ENCODE measurements at regions not wholly inside any gene's neighbourhood (a gene's known extent, or its start where the extent isn't known, plus 50 kb on each side); places are given as distances from the start of the nearest gene placed in this dataset.
"Not testable (repeated sequence)": the region's sequence is repeated elsewhere in the genome, so short reads cannot be mapped to it uniquely, and the experiment has no call there.

DNA sequence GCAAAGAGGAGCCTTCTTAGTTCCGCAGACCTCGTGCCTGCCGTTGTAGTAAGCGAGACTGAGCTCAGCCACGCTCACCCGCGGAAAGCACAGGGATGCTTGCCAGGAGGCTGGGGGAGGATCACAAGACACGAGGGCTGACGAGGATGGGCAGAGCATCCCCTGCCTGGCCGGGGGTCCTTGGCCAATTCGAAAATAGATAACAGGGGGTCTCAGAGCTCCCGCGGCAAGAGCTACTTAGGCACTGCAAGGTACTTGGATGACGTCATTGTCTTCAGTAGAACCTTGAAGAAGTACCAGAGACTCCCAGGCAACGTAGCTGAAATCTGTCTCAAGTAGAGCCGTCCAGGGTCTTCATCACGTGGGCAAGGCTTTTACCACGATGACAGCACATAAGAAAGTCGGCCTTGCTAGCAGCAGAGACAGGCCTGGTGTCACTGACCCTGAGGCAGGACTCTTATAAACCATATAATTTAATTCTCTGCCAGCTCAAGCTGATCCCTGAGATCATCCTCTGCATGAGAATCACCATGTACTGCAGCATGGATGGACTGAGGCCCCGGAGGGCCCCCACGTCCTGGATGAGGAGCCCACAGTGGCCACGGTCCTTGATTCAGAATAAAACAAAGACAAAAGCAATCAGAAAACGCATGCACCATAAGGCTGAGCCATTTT is 81.9 kb downstream of the TMEM18 start:
- no peak for DNase-seq (ENCODE audit: low read depth in 2 of 2)

DNA sequence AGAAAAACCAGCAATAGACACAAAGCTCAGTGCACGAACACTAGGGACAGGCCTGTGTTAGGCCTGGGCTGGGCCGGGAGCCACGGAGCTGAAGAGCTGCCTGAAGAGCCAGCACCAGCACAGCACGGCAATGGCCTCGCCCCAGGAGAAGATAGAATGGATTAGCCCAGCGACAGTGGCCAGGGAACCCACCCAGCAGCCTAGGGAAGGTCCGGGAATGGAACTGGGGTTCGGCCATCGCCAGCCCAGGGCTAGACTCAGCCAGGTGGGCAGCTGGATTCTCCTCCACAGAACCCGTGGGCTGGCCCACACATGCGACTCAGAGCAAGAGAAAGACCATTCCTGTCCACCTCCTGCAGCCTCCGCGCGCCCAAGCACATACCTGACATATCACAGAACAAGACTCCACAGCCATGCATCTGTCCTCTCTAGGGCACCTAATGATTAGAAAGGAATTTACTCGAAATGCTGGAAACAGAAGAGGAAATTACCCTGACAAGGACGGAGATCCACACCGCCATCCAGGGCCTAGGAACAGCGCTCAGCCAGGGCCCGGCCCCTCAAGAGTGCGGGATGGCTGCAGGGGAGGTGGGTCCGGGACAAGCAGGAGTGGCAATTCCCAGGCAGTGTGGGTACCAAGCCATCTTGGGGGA is 82.8 kb downstream of the TMEM18 start:
- DNase-seq (ENCODE audit: low read depth in 2 of 2) = no peak

DNA sequence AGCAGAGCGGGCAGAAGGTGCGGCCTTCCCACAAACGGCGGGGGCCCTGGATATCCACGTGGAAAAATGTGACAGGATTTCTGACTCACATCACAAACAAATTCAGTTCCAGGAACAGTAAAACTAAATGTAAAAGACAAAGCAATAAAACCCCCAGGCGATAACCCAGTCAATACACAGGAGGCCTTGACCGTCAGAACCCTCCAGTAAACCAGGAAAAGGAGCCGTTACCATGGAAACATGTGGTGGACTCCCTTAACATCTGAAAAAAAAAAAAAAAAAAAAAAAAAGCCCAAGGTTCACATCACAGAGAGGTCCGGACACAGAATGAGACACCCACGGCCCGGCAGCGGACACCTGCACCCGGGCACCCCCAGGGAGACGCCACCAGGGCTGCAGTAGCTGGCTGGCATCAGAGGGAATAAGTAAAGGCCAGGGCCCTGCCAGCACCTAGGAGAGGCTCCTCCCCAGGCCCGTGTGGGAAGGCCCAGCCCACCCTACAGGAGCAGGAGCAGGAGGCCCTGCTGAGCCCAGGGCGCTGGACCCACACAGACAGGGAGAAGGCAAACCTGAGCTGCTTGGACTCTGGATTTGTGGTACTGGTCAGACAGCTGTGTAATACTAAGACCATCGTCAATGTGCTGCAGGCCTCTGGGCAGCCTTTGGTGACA is 83.7 kb downstream of the TMEM18 start:
- no peak for DNase-seq (ENCODE audit: low read depth in 2 of 2)

DNA sequence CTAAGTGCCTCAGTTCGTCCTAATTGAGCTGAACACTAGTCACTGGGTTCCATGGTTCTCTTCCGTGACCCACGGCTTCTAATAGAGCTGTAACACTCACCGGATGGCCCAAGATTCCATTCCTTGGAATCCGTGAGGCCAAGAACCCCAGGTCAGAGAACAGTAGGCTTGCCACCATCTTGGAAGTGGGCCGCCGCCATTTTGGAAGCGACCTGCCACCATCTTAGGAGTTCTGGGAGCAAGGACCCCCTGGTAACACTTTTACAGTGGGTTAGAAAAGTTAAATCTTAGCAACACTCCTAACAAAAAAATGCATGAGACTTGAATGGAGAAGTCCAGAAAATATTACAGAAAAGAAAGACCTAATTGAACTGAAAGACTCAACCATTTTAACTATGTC is 84.5 kb downstream of the TMEM18 start:
- no peak for DNase-seq (ENCODE audit: low read depth in 2 of 2)

DNA sequence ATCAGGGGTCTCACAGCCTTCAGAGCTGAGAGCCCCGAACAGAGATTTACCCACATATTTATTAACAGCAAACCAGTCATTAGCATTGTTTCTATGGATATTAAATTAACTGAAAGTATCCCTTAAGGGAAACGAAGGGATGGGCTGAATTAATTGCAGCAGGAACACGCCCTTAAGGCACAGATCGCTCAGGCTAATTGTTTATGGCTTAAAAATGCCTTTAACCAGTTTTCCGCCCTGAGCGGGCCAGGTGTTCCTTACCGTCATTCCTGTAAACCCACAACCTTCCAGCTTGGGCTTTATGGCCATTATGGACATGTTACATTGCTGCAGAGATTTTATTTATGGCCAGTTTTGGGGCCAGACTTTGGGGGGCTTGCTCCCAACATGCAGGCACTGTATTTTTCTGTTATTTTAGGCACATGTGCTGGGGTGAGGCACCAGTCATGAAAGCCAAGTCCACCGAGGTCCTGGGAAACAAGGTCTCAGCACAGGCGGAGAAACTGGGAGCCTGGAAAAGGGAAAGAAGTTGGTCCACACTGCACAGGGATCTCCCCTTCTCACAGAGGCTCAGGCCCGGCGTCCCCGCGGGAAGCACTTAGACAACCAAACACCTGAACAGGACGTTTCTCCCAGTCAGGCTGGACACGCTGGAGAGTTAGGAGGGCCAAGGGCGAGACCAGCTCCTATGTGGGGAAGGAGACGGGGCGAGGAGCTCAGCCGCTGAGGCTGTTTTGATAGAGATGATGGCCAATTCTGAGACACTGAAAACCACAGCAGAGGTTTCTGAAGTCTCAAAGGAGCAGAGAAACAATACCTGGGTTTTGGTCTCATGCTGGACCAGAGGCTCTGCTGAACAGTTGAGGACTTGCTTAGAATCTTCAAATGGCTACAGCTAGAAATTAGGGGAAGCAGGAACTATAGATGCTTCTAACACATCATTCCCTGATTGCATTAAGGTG is 86.7 kb downstream of the TMEM18 start:
- DNase-seq (ENCODE audit: low read depth in 2 of 2) = no peak

DNA sequence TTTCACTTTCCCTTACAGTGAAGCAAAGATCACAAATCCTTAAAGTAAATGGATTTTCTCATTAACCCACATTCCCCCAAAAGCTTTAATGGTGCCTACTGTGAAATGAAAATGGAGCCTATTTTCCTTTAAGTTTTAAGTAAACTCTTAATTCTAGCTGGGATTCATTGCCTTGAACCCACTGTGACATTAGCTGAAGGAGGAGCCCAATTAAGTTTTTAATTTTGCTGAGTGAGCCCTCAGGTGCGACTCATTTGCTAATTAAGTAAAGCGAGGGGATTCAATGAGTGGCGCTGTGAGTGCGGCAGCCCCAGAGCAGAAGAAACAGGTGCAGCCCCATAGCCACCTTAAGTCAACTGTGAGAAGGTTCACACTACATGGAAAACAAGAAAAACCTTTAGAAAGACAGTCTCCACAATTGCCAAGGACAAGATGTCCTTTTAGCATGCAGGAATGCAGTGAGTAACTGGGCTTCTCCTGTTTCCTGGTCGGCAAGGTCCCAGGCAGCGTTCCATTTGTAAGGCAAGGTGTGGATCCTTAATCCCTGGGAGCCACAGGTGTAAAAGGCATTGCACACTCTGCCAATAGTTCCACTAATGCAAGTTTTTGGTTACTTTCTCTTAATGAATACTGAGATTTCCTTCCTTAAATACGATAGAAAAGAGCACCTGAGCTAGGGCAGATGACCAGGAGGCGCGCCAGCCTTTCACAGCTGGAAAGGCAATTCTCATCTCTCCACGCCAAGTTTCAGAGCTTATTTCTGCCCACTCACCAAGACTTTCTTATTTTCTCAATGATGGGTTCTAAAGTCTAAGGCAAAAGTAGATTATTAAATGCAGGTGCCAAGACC is 87.7 kb downstream of the TMEM18 start:
- no peak for DNase-seq (ENCODE audit: low read depth in 2 of 2)

DNA sequence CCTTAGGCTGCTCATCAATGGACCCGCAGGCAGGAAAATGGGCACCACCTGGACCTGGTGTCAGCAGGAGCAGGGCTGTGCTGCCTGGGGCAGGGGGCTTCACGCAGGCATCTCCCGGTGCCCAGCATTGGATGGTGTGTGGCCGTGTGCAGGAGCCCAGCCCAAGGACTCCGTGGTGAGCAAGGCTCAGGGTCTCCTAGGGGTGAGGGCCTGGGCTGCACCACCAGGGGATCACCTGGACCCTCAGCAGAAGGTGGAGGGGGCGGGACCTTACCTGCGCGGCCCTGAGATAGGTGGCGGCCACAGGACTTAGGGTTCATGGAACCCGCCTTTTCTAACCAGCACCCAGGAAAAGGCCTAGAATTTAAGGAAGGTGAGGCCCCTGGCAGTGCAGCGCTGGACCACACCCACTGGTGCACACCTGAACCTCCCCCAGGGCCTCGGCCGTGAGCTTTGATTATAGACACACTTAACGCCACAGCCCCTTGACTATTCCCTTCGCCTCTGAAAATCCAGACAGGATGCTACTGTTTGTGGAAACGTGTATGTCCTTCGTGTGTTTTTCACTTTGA is 89.0 kb downstream of the TMEM18 start:
- no peak for DNase-seq (ENCODE audit: low read depth in 2 of 2)

DNA sequence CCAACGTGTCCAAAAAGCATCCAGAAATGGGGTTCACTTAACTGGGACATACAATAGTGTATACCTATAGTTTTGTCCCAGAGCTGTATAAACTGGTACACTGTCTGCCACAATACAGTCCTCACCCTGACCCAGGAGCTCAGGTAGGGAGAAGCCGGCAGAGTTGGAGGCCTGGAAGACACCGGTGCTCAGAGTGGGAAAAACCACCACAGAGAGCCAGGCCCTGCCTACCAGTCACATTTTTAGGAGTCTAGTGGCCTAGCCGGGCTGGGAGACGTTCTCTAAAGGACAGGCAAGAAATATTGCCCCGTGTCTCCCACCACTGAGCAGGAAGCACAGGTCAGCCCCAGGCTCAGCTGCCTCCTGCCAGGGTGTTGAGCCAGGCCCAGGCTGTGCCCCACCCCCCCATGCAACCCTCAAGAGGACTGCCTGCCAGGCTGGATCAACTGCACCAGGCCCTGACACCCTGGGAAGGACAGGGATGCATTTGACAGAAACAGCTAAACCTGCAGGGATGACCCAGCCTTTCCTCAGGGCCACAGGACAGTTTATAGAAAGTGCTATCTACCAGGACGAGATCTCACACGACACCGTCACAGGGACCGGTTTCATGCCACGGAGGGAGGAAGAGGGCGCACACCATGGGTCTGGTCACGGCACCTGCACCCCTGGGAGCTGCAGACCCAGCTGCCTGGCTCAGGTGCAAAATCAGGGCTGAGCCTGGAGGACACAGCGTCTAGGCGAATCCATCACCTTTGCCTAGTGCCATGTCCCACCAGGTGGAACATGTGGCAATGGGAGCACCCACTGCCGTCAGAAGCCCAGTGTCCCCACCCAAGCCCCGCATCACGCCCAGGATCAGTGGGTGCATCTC is 89.9 kb downstream of the TMEM18 start:
- no peak for DNase-seq (ENCODE audit: low read depth in 2 of 2)

DNA sequence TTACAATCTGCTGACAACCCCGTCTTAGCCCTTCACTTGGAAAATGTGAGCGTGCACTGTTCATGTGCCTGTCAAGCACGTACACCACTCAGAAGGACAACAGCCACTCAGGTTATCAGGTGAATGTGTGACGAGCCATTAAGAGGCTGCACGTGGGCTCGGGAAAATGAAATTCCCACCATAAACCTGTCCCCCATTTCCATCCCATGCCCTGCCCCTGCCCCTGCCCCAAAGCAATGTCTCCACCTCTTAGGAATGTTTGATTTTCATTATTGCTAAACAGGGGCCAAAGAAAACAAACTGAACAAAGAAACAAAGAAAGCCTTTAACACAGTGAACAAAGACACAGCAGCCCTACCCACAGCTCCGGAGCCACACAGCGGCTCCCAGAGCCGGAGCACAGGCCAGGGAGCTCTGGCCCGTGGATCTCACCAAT is 90.5 kb downstream of the TMEM18 start:
- no peak for DNase-seq (ENCODE audit: low read depth in 2 of 2)

DNA sequence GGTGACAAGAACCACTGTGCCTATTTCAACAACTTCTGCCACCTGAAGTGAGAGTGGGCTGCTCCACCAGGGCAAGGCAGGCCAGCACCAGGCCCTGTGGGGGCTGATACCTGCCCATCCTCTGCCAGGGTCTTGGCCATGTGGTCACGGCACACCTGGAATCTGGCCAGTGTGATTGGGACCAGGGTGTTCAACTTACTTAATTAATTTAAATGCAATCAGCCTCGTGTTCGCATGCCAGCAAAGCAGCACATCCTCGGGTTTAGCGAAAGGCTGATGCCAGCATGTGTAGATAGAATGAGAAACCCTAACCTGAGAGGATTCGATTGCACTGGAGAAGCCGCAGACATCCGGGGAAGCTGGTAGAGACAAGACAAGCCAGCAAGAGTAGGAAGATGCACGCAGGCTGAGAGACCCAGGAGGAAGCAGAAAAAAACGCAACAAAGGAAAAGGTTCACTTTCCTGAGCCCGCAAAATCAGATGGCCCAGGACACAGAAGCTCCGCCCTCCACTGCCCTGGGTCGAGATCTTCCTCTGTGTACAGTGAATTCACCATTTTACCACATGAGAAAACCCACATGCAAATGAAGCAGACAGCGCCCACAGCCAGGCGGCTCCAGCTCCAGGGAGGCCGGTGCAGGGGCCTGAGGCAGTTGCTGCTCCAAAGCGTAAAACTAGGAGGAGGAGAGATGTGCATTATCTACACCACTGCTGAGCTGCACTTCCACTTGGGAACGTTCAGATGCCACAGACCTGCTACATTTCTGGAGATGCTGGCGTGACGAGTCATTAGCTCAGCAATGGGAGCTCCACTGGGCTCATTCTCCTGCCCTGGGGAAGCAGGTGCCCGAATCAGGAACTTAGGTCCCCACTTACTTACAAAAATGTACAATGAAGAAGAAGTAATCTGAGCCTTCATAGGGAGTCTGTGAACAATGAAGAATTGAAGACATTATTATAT is 92.1 kb downstream of the TMEM18 start:
- DNase-seq (ENCODE audit: low read depth in 2 of 2) = no peak

DNA sequence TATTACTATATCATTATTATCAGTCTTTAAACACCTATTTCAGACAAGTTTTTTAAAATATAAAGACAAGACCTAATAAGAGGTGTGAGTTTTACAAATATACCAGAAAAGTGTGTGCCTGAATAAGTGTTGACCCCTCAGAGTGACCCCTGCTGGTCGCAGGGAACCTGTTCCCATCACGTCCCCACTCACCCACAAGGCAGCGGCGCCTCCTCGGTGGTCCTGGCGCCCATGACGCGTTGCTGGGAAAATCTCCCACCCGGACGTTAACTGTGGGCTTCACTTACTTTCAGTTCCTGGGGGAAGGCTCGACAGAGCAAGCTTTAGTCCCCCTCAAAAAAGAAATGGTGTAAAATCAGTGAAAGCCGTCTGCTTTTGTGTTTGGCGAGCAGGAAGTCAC is 93.5 kb downstream of the TMEM18 start:
- DNase-seq (ENCODE audit: low read depth in 2 of 2) = no peak

DNA sequence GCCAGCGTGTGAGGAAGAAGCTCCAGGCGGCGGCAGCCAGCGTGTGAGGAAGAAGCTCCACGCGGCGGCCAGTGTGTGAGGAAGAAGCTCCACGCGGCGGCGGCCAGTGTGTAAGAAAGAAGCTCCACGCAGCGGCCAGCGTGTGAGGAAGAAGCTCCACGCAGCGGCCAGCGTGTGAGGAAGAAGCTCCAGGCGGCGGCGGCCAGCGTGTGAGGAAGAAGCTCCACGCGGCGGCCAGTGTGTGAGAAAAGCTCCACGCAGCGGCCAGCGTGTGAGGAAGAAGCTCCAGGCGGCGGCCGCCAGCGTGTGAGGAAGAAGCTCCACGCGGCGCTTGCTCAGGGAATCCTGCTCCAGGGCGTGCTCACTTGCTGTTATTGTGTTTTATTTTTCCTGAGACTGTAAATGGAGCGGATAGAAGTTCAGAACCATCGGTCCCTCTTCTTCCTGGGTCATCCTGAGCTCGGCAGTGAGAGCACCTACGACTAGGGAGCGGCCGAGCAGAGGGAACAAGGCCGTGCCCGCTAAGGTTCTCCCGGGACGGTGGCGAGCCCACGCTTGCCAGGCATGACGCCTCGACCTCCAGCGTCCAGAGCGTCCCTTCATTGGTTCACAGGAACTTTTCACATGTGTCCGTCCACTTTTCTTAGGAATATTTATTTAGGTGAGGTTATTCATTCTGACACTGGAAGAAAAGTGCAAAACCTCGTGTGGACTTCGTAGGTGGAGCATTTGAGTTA is 94.2 kb downstream of the TMEM18 start:
- DNase-seq (ENCODE audit: low read depth in 2 of 2) = no peak

DNA sequence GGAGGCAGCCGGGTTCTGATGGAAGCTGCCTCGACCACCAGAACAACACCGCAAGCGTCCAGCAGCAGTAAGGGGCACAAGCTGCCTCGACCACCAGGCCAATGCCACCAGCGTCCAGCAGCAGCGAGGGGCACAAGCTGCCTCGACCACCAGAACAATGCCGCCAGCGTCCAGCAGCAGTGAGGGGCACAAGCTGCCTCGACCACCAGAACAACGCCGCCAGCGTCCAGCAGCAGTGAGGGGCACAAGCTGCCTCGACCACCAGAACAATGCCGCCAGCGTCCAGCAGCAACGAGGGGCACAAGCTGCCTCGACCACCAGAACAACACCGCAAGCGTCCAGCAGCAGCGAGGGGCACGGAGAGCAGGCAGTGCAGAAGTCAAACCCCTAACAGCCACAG is 94.9 kb downstream of the TMEM18 start:
- DNase-seq (ENCODE audit: low read depth in 2 of 2) = not testable (repeated sequence)

DNA sequence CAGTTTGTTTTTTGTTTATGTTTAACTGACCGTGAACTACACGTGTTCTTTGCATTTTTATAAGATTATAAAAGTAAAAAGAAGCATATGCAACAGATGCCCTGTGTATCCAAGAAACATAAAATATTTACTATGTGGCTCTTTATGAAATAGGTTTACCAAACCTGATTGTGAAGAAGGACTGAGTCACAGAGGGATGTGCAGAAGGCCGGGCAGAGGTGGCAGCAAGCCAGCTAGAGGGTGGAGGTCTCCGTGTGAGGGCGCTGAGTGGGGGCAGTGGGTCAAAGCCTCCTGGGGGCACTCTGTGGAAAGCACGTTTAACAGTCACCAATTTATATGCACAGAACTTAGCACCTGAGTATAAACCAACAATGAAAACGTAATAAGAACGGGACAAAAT is 97.2 kb downstream of the TMEM18 start:
- DNase-seq (ENCODE audit: low read depth in 2 of 2) = no peak

DNA sequence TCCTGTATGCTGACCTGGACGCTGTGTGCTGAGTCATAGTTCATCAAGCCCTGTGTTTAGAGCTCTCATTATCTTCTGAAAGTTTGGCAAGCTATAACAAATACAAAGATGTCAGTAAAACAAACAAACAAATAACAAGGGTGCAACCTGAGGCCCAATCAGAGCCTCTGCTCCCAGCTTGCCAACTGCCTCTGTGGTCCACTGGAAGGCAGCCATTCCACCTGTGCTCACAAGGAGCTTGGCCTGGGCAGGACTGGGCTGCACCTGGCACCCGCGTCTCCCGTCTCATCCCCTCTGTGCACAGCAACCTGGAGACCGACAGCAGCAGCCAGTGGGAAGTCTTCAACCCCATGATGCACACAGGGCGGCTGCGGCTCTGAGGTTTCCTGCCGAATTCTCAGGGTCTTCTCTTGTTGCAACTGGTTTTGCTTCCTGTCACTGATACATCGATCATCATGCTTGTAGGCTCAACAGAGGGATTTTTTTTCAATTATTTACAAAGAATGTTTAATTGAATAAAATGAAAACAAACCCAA is 97.8 kb downstream of the TMEM18 start:
- DNase-seq (ENCODE audit: low read depth in 2 of 2) = no peak

DNA sequence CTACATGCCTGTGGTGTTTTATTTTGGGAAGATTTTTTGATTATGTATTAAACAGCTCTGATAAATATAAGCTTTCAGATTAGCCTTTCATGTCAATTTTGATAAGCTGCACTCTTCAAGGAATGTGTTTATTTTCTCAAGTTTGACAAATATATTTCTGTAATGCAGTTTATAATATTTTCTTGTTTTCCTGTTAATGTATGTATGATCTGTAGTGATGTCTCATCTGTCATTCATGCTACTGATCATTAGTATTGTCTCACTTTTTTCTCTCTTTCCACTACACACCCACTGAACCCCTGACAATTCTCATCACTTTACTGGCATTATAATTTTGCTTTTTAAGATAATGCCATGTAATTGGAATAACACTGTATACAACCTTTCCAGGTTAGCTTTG is 100.9 kb downstream of the TMEM18 start:
- no peak for DNase-seq (ENCODE audit: low read depth in 2 of 2)

DNA sequence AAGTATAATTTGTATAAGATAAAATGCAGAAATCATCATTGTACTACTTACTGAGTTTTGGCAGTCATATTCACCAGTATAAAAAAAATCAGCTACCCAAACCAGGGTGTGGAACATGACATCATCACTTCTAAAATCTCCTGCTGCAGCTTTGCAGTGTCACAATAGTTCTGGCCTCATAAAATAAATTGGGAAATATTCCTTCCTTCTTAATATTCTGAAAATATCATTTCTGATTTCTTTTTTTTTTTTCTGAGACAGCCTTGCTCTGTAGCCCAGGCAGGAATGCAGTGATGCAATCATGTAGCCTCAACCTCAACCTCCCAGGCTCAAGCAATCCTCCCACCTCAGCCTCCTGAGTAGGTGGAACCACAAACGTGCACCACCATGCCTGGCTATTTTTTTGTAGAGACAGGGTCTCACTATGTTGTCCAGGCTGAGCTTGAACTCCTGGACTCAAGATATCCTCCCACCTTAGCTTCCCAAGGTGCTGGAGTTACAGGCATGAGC is 101.4 kb downstream of the TMEM18 start:
- DNase-seq (ENCODE audit: low read depth in 2 of 2) = no peak
